ENCODE measurements at regions not wholly inside any gene's neighbourhood (a gene's known extent, or its start where the extent isn't known, plus 50 kb on each side); places are given as distances from the start of the nearest gene placed in this dataset.

DNA sequence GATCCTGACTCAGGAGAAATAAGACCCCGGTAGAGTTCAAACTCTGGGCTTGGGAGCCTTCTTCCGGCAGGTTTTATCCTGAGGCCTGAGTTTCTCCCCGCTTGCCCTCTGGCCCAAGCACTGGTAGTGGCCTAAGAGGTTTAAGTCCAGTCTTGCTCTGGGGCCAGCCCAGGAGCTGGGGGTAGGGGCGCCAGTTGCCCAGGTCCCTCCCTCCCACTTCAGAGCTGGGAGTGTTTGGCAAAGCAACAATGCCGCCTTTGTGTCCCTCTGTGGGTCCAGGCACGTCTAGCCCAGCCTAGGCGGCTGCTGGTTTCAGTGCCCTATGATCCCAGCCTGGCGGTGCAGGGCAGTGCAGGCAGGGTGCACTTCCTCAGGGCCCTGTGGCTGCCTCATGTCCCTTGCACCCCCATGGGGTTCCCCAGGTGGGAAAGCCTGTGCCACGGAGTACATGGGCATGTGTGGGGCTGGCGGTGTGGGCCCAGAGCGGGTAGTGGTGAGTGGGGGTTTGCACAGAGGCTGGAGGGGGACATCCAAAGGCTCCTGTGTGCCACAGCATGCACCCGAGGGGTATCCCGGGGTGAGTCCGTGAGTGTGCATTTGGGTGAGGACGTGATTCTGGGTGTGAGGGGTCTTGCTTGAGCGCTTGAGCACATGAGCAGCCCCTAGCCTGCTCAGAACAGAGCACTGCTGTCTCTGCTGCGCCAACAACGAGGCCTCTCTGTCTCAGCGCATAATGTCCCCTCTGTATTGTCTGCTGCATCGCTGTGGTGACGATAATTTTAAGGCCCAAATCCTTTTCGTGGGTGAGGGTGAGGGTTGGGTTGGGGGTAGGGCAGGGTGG is 61.7 kb upstream of the PSD2 start:
- no peak for DNase-seq

DNA sequence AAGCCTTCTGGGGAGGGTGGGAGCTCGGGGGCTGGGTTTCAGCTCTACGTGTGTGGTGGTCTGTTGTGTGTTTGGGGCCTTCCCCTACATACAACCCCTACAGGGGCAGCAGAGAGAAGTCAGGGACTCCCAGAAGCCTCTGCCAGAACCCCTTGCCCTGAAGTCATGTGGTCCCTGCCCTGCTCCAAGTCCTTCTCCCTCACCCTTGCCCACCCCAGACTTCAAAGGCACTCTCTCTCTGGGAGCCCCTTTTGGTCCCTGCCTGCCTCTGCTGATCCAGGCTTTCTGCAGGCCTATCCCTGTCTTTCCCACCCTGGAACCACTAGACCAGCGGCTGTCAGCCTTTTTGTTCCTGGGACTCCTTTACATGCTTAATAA is 61.1 kb upstream of the PSD2 start:
- no peak for DNase-seq

DNA sequence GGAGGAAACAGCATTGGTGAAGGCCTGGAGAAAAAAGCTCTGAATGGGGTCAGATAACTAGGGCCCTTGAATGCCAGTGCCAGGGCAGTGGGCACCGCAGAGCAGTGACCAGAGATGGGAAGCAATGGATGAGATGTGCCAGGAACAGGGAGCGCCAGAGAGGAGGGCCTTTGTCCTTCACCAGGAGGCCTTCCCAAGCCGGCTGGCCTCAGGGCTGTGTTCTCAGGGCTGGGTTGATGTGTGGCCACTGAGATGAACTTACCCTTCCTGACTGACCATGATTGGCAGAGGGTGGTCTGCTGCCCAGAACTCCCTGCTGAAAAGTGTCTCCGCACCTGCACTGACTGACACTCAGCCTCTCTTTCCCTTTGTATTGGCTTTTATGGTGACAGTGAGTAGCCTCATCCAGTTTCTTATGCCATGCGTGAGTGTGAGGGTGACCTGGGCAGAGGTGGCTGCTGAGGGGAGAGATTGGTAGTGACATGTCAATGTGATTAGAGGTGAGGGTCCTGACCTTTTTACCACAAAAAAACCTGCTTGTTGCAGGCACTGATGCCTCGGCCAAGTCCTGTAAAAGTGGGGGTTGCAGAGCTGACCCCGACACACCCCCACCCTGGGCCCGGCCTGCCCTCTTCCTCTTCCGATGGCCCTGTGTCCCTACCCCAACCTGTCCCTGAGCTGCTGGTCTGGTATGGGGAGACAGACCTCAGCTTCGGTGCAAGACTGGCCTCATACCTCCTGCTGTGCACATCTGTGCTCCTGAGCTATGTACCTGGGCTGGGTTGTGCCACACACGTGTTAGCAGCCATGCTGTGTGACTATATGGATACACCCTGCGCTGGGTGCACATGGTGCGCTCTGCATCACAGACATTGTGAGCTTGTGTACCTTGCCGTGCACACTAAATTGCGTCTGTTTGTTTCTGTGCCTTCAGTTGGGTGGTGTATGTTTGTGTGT is 57.1 kb upstream of the PSD2 start:
- no peak for DNase-seq

DNA sequence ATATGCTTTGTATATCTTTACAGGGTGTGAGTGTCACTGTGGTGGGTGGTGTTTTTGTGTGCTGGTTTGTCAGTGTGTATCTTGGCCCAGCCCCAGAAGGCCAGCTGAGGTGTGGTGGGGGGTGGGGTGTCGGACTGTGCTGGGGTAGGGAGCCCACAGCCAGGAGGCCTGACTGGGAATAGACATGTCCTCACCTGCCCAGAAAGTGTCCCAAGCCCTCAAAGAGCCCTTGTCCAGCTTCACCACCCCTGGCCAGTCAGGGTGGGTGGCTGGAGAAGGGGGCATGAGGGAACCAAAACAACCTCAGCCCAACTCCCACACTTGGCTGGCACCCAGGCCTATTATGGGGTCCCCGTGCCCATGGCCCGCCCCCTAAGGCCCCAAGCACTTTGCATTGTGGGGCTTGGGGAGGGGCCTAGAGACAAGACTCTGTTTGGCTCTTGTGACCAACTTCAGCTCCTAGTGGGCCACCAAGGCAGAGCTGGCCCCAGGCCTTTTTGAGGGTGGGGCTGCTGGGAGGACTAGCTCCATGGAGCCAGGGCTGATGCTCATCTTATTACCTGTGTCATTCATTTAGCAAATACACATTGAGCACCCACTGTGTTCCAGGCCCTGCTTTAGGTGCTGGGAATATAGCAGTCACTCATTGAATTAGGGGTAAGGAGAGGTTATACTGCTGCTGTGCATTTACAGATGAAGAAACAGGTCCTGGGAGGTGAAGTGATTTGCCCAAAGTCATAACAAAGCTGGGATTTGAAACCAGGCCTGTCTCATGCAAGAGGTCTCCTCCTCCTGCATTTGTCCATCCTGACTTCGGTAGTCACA is 56.2 kb upstream of the PSD2 start:
- no peak for DNase-seq

DNA sequence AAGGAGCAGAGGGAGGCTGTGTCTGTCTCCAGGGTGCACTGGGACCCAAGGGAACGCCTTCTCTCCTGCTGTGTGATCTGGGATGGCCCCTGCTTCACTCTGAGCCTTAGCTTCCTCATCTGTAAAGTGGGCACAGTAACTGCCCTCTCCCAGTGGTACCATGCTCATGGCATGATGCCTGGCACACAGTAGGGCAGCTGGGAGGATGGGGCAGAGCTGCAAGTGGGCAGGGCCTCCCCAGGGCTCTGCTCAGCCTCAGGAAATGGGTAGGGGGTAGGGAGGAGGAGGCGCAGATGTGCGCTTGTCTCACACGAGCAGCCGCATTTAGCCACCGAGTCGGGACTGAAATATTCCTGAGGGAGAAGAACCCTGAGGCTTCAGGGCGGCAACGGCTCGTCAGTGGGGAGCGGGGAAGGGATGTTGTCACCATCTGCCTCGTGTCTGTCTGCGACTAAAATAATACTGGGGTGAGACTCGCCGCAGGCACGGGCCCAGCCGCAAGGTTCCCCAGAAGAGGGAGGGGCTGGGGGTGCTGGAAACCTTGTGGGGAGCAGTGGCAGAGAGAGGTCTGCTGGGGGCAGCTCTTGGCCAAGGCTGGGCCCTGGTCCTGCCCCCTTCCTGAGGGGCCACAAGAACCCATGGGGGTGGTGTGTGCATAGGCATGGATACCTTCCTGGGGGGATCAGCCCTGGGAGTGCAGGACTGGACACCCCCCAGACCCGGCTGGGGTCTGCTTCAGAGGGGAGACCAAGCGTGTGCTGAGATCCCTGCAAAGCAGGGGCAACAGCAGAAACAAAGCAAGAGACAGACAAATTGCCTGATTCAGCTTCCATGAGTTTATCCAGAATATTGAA is 55.2 kb upstream of the PSD2 start:
- DNase-seq, result no peak

DNA sequence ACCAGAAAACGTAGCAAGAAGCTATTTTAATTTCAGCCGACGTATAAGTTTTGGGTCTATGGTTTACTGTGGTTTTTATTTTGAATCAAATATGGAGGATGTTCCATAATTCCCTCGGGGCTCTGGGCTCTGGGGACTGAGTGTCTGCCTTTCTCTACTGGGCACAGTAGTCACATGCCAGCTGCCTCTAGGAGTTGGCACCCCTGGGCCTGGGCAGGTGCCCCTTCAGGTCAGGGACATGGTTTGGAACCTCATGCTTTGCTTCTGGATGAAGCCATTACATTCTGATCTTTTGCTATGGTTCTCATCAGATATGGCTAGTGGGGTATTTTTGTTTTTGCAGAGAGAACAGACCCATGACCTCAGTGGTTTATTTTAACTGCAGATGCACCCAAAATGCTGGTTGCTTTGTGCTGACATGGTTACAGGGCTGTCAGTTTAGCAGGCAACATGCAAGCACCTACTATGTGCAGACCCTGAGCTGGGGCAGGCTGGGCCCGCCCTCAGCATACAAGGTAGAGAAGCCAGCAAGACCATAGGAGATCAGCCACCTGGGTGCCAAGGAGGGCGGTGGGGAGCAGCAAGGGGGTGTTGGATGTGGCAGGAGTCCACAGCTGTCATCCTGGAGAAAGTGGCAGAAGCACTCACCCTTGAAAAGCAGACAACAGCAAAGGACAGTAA is 54.5 kb upstream of the PSD2 start:
- no peak for DNase-seq

DNA sequence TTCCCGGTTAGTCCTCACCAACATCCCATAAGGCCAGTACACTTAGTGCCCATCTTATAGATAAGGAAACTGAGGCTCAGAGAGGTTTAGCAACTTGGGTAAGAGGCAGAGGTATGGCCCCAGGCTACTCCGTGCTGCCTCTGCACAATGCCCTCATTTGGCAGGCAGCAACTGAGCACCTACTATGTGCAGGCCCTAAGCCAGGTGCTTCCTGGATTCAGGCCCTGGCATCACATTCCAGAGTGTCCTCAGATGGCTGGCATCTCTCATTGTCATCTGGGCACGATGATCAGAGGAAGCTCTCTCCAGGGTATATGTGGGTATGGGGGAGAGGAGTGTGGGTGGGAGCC is 53.8 kb upstream of the PSD2 start:
- no peak for DNase-seq

DNA sequence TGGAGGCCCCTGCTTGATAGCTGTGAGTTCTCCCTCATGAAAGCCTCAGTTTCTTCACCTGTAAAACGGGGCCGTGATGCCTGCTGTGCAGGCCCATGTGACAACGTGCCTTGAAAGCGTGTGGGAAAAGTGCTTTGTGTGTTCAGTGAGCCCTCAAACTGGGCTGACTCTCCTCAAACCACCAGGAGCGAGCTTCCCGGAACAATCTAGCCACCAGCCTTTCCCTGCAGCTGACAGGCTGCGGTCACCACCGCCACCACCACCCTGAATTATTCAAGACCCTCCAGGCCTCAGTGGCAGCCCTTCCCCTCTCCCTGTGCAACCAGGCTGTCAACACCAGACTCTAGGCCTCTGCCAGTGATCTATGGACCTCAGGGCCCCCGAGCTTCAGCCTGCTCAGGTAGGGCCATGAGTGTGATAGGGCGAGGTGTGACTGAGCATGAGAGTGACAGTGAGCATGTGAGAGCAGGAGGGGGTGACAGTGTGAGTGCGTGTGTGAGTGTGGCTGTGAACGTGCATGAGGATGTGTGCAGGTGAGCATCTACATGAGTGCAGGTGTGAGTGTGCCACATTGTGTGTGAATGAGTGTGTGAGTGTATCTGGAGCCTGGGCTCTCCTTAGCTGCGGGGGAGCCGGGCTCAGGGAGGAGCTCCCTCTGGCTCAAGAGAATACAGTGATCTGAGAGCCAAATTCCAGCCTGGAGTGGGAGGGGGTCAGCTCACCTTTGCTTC is 53.3 kb upstream of the PSD2 start:
- DNase-seq, result no peak

DNA sequence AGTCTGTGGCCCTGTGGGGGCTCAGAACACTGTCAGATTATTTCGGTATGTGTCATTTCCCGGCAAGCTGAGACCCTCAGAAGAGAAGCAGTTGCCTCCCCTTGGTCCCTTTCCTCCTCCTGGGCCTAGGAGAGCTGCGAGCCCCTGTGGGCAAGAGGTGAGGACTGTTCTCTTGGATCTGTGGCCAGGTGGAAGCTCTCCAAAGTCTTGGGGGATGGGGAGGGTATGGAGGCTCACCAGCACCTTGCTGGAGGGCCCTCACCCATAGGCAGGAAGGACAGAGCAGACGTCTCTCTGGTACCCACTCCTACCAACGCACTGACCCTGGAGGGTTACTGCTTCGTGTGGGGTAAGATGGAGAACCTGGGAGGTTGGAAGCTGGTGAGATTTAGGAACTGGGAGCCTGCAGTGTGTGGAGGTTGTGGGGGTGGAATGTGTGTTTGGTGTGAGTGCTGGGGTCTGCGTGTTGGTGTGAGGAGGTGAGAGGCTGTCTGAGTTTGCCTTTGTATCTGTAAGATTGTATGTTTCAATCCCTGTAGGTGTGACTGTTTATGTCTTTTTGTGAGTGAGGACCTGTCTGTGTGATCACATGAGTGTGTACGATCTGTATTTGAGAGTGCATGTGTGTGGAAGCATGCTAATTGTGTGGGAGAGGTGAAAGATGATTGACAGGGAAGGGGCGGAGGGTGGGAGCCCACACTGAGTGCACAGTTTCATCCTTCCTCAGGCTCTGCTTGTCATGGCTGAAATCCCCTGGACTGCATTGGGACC is 52.4 kb upstream of the PSD2 start:
- DNase-seq, result no peak

DNA sequence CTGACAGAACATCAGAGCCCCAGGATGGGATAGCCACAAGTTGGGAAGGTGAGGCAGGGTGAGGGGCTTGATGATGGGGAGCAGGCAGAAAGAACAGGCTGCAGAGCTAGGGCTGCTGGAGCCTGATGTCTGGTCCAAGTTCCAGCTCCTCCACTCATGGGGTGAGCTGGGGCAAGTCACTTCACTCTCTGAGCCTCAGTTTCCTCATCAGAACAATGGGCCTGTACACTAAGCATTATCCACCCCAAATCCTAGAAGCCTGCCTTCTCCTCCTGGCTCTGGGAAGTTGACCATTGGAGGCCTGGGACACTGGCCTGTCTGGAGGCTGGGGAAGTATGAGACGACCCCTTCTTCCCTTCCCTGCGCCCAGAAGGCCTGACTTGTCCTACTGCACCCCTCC is 51.8 kb upstream of the PSD2 start:
- DNase-seq, result no peak

DNA sequence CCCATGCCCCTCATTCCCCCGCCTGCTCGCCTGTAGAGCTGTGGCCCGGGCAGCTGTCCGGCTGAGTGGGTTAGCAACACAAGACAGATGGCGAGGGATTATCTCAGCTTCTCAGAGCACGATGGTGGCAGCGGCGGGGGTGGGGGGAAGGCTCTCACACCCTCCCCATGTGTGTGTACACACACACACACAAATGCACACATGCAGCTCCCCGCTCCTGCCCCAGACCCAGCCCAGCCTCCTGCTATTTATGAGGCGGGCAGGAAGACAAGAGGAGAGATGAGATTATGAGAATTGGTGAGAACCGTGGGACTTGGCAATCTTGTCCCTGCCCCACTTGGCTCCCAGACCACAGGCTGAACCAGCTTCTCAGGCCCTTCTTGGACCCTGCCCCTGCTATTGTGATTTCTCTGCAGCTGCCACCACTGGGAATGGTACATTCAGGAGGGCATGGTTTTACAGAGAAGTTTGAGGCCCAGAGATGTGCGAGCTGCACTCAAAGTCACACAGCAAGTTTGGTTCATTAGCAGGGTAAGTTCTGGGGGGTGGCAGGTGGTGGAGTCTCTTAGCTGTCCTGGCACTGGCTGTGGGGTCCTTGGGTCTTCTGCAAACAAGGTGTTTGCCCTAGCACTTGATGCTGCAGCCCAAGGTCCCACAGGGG is 51.0 kb upstream of the PSD2 start:
- DNase-seq, result no peak

DNA sequence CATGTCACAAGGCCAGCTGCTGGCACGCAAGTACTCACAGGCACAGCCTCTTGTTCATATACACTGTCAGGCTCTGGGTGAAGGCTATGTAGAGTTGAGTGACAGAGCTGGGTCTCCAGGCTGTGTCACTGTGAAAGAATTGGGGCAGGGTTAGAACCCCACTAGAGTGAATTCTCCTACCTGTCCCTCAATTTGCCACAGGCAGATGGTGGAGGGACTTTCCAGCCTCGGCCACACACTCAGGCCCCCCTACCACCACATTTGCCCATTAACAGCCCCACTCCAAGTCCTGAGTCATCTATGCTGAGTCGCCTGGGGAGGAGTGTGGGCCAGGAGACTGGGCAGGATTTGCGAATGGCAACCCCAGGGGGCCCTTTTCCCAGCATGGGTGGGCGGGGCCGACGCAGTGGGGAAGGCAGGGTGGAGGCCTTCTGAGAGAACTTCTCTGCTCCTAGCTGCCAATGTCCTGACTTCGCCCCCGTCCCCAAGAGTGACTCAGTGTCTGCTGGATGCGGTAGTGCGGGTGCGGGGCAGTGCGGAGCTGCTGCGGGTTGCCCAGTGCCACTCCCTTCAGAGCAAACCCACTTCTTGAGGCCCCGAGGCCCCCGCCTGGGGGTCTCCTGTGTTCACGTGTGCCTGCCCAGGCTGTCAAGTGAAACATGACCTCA is 50.3 kb upstream of the PSD2 start:
- DNase-seq, result peak; percentile 81

DNA sequence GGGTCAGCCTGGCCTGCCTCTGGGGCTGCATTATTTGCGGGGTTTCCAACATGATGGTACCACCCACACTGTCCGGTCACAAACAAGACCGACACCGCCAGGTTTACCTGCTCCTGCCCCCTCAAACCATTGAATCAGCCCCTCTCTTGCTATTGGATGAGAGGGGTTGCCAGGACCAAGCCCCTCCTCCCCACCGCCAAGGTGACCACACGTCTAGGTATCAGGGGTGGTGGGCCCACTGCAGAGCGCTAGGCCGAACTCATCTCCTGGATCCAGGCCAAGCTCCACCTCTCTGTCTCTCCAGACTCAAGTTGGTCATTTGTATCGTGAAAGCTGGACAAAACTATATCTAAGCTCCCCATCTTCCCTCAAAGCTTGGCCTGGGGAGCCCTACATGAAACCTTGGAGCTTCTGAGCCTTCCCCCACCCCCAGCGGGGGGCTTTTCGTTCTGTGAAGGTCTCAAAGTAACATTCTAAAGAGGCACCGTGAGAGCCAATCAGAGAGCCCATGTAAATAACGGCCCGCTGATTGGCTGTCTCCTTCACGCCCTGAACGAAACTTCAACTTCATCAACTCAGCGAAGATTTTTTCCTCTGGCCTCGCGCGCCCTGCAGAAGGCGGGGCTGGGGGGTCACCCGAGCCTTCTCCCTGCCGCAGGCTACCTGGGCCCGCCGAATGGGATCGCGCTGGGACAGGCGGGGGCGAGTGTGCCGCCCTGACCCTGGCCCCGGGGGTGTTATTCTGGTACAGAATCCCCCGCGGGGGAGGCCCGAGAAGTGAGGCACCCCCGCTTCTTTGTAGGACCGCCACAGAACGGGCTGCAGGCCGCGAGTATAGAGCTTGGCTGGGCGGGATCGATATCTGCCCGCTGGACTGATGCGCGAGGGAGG is 49.6 kb upstream of the PSD2 start:
- no peak for DNase-seq
